Mesodermal cell (in vitro differentiated cells): ENCODE measurements at regions not wholly inside any gene's neighbourhood (a gene's known extent, or its start where the extent isn't known, plus 50 kb on each side); places are given as distances from the start of the nearest gene placed in this dataset.
"Not testable (repeated sequence)": the region's sequence is repeated elsewhere in the genome, so short reads cannot be mapped to it uniquely, and the experiment has no call there.

Experiments
- H3K27ac ChIP-seq: 2 replicates; pipeline ENCODE4 v1.7.0; 2013; ENCODE audit warnings: mild to moderate bottlenecking, low read depth, low read length, moderate library complexity; ENCODE audit not compliant: severe bottlenecking
- H3K36me3 ChIP-seq: 2 replicates; pipeline ENCODE4 v1.7.1; 2013; ENCODE audit warnings: mild to moderate bottlenecking, low read length, moderate library complexity; ENCODE audit not compliant: control insufficient read depth, insufficient read depth
- H3K4me1 ChIP-seq: one replicate; pipeline ENCODE4 v1.7.1; 2013; ENCODE audit warnings: mild to moderate bottlenecking, low read length; ENCODE audit not compliant: insufficient read depth, control insufficient read depth, poor library complexity, severe bottlenecking
- H3K4me3 ChIP-seq: 2 replicates; pipeline ENCODE4 v1.7.0; 2013; ENCODE audit warnings: low read length, control low read depth, mild to moderate bottlenecking; ENCODE audit not compliant: insufficient read depth, poor library complexity, severe bottlenecking; ENCODE audit errors: extremely low read depth
- H3K9me3 ChIP-seq: 2 replicates; pipeline ENCODE4 v1.7.1; 2013; ENCODE audit warnings: mild to moderate bottlenecking, low read length, moderate library complexity; ENCODE audit not compliant: control insufficient read depth
- WGBS, 2 experiments: methylation state at CpG; one replicate each; pipeline ENCODE4 v1.1.5; 2013; ENCODE audit warnings: missing lambda C conversion rate in 2 of 2; ENCODE audit not compliant: insufficient coverage in 2 of 2; 5-methylcytosine and 5-hydroxymethylcytosine counted together

DNA sequence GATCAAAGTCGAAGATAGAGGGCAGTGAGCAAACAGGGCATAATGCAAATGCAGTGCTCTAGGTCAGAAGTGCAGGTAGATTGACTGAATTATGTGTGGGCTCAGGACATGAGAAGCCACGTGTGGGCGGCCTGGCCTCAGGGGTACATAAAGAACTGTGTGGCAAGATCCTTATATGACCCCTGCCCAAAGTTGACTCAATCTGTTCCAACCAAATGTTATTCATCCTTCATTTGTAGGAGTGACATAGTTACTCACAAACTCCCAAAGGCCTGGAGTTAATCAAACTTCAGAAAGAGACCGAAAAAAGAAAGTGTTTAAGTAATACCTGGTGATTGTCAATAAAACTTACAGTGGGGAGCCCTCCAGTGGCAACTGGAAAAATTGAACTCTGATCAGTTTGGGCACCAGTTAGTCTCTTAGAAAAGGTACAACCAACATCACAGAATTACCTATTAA is 150.4 kb upstream of the FAR2 start:
- WGBS, 2 experiments, result 79 to 89% methylated on average over 3 of the region's 4 CpGs
- no peaks in the 10 kb centered on the region for H3K36me3 ChIP-seq
- H3K4me3 ChIP-seq, result no peak overlapping the region

DNA sequence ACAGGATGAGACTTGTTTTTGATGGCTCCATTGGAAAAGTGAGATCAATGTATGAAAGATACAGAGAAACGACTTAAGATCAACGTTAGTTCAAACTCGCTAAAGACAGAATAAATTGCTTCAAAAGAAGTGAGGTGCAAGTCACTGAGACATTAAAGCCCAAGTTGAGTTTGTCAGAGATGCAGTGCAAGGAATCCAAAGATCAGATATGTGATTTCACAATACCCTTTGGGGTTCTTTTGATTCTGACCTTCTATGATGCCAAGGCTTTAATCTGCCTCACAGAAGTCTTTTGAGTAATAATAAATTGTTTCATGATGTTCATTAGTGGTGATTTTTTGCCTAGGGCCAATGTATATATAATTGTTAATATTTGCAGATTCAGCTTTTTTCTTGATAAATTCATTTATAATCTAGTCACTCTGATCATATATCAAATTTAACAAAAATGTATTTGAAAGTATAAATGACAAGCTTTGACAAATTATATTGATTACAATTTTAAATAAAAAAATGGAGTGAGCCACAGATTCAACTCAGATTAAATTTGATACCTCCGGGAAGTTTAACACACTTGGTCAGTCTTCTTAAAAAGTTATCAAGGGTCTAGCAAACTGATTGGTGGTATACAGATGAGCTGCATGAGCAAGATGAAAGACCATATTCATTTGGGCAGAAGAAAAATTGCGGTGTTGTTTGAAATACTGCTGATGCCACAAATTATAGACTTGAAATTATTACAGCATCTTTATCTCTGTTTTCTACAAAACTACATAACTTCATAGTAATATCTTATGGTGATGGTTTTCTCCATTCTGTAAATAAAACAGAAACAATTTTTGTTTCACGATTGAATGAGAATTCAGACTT is 144.8 kb upstream of the FAR2 start:
- Histone ChIP-seq H3K36me3 (no peaks in the 10 kb centered on the region), H3K9me3 (no peaks in the 10 kb centered on the region), H3K4me1 (no peaks in the 10 kb centered on the region), H3K4me3 (no peak overlapping the region), H3K27ac (no peak overlapping the region)
- WGBS, 2 experiments, result 84 to 95% methylated on average over 3 of the region's 6 CpGs

More for the DNA sequence above, 150.4 kb upstream of the FAR2 start:
- H3K27ac ChIP-seq, result no peak overlapping the region
- H3K9me3 ChIP-seq, result no peaks in the 10 kb centered on the region
- no peaks in the 10 kb centered on the region for H3K4me1 ChIP-seq

DNA sequence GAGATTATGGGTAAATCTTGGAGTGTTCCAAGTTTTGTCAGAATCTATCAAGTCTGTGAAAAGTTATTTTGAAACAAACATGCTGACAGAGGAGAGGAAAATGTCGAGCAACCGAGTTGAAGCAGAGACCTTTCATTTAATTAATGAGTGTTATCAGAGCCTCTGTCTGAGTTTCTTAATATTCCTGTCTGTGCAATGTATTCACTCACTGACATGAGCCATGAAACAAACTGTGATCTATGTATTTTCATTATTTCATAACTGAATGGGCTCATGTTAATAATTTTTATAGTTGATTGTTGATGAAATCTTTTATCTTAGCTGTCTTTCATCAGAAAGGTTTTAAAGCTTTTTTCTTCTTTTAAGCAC is 144.2 kb upstream of the FAR2 start:
- Histone ChIP-seq H3K27ac (no peak overlapping the region), H3K36me3 (no peaks in the 10 kb centered on the region), H3K4me3 (no peak overlapping the region), H3K9me3 (no peaks in the 10 kb centered on the region), H3K4me1 (no peaks in the 10 kb centered on the region)
- WGBS, 2 experiments, result 100% methylated on average over 2 of the region's 2 CpGs; no CpG with 5 or more reads in 1 of the 2 experiments

GRCh38 chr12:29008786-29009185 is 140.3 kb upstream of the FAR2 start:
- 86 to 100% methylated on average over 1 of the region's 1 CpG for WGBS, 2 experiments
- Histone ChIP-seq H3K9me3 (no peaks in the 10 kb centered on the region), H3K4me3 (no peak overlapping the region), H3K27ac (no peak overlapping the region), H3K36me3 (no peaks in the 10 kb centered on the region), H3K4me1 (no peaks in the 10 kb centered on the region)

GRCh38 chr12:29012673-29013072 is 136.4 kb upstream of the FAR2 start:
- Histone ChIP-seq H3K36me3 (no peaks in the 10 kb centered on the region), H3K9me3 (no peaks in the 10 kb centered on the region), H3K4me1 (no peaks in the 10 kb centered on the region), H3K27ac (no peak overlapping the region), H3K4me3 (no peak overlapping the region)
- 100% methylated on average over 1 of the region's 4 CpGs; no CpG with 5 or more reads in 1 of the 2 experiments for WGBS, 2 experiments

DNA sequence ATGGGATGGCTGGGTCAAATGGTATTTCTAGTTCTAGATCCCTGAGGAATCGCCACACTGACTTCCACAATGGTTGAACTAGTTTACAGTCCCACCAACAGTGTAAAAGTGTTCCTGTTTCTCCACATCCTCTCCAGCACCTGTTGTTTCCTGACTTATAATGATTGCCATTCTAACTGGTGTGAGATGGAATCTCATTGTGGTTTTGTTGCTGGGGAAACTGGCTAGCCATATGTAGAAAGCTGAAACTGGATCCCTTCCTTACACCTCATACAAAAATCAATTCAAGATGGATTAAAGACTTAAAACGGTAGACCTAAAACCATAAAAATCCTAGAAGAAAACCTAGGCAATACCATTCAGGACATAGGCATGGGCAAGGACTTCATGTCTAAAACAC is 131.5 kb upstream of the FAR2 start:
- not testable (repeated sequence) for H3K27ac ChIP-seq, H3K4me1 ChIP-seq, H3K4me3 ChIP-seq, H3K9me3 ChIP-seq, H3K36me3 ChIP-seq
- WGBS, 2 experiments, result 80% methylated on average over 1 of the region's 2 CpGs; no CpG with 5 or more reads in 1 of the 2 experiments

DNA sequence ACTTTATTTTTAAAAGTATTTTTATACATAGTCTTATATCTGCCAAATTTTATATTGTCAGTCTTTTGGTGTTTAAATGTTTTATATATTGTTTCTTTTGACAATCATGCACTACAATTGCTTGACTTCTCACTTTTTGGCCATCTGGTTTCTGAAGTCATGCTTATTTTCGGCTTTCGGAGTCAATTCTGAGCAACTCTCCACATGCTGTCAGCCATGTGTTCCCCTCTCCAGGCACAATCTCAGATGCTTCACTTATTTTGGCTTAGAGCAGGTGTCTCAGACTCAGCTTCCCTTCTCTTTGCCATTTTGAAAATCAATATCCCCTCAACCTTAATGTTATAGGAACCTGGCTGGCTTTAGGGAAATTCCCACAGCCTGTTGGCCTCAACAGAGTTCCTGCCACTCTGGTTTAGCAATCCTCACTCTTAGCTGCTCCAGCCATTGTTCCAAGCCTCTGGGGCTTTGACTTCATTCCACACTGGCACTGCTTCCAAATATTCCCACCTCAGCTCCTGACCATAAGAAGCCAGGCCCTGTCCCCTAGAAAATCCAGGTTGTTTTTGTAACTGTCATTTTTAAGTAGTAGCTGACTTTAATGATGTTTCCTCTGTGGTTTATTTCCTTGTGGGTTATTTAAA is 125.5 kb upstream of the FAR2 start:
- Histone ChIP-seq H3K9me3 (no peaks in the 10 kb centered on the region), H3K27ac (no peak overlapping the region), H3K4me3 (no peak overlapping the region), H3K4me1 (no peaks in the 10 kb centered on the region), H3K36me3 (no peaks in the 10 kb centered on the region)
- 96 to 100% methylated on average over 2 of the region's 2 CpGs for WGBS, 2 experiments

- WGBS, 2 experiments, result 86% methylated on average over 1 of the region's 1 CpG; no CpG with 5 or more reads in 1 of the 2 experiments
- no peak overlapping the region for H3K27ac ChIP-seq
- no peak overlapping the region for H3K4me3 ChIP-seq
- H3K4me1 ChIP-seq, result no peaks in the 10 kb centered on the region
- no peaks in the 10 kb centered on the region for H3K36me3 ChIP-seq
- H3K9me3 ChIP-seq, result no peaks in the 10 kb centered on the region
Measured at GRCh38 chr12:29024117-29024516, 125.0 kb upstream of the FAR2 start.

DNA sequence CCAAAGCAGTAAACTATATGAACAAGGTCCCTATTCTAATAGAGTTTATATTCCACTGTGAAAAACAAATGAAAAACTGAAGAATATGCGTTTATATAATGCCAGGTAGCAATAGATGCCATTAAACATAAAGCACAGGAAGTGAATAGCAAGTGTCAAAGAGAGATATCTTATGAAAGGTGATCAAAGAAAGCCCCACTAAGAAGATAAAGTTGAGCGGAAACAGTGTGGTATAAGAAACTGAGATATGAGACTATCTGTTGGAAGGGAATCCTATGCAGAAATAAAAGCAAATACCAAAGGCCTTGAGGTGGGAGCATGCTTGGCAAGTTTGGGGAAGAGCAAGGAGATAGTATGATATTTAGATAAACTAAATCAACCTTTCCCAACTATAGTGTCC is 123.1 kb upstream of the FAR2 start:
- no peaks in the 10 kb centered on the region for H3K9me3 ChIP-seq
- H3K4me3 ChIP-seq, result no peak overlapping the region
- H3K27ac ChIP-seq, result no peak overlapping the region
- H3K36me3 ChIP-seq, result no peaks in the 10 kb centered on the region
- no peaks in the 10 kb centered on the region for H3K4me1 ChIP-seq
- 100% methylated on average over 1 of the region's 2 CpGs for WGBS, 2 experiments

- no peak overlapping the region for H3K27ac ChIP-seq
- H3K36me3 ChIP-seq, result no peaks in the 10 kb centered on the region
- H3K9me3 ChIP-seq, result no peaks in the 10 kb centered on the region
- WGBS, 2 experiments, result 90 to 100% methylated on average over 1 of the region's 4 CpGs
- no peak overlapping the region for H3K4me3 ChIP-seq
- H3K4me1 ChIP-seq, result no peaks in the 10 kb centered on the region
Measured at GRCh38 chr12:29026419-29026818, 122.7 kb upstream of the FAR2 start.

DNA sequence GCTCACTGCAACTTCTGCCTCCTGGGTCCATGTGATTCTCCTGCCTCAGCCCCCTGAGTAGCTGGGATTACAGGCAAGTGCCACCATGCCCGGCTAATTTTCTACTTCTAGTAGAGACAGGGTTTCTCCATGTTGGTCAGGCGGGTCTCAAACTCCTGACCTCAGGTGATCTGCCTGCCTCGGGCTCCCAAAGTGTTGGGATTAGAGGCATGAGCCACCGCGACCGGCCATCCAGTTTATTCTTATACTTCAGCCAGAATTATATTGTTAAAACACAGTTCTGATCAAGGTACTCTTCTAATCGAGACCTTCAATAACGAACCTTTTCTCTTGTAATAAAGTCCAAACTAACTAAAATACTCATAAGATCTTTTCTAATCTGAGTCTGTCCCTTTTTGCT is 119.6 kb upstream of the FAR2 start:
- H3K4me3 ChIP-seq, H3K27ac ChIP-seq, H3K36me3 ChIP-seq, H3K4me1 ChIP-seq, H3K9me3 ChIP-seq: not testable (repeated sequence)
- 80 to 84% methylated on average over 3 of the region's 8 CpGs for WGBS, 2 experiments
